ENCODE measurements at regions not wholly inside any gene's neighbourhood (a gene's known extent, or its start where the extent isn't known, plus 50 kb on each side); places are given as distances from the start of the nearest gene placed in this dataset.

- ATAC-seq, result no peak
These were observed 315.7 kb downstream of the TMEM121 start for GRCh38 chr14:105842105-105842504.

More at GRCh38 chr14:105842105-105842504, 315.7 kb downstream of the TMEM121 start:
- no peak for TF ChIP-seq CREB1 (CRISPR knock-in tag; IDR thresholded peaks at IDR 0.05; ENCODE audit: low read depth)
- no peak for TF ChIP-seq CTCF (conservative IDR thresholded peaks at IDR 0.05; ENCODE audit: low read depth in 2 of 2)
- TF ChIP-seq REST (IDR thresholded peaks at IDR 0.05; ENCODE audit: unreplicated experiment), result no peak
- TF ChIP-seq EZH2phosphoT487 (IDR thresholded peaks at IDR 0.05; ENCODE audit: unreplicated experiment), result no peak
- no peak for TF ChIP-seq ETS1 (IDR thresholded peaks at IDR 0.05)
- peaks cover 85% of the 10 kb centered on the region for H3K9me3 Mint-ChIP-seq
- no peak overlapping the region for H3K4me2 ChIP-seq
- no peak overlapping the region for H2AFZ ChIP-seq
- H3K27ac ChIP-seq (ENCODE audit: low read depth), result no peak overlapping the region
- DNase-seq (ENCODE audit: low spot score), result no peak
- no peaks in the 10 kb centered on the region for H3K4me1 Mint-ChIP-seq
- no peak overlapping the region for H3K4me3 ChIP-seq
- H3F3A ChIP-seq (replicated peaks; ENCODE audit: low read depth), result no peaks in the 10 kb centered on the region
- H3K27ac Mint-ChIP-seq, result no peak overlapping the region
- no peaks in the 10 kb centered on the region for H3K4me1 ChIP-seq (ENCODE audit: insufficient read depth)
- no peaks in the 10 kb centered on the region for H3K9me2 ChIP-seq (ENCODE audit: insufficient read depth)
- H3K36me3 ChIP-seq (ENCODE audit: insufficient read depth), result no peaks in the 10 kb centered on the region
- peaks cover 32% of the 10 kb centered on the region for H3K36me3 Mint-ChIP-seq (ENCODE audit: low read depth)
- no peaks in the 10 kb centered on the region for H3K79me2 ChIP-seq (replicated peaks; ENCODE audit: insufficient read depth)
- no peaks in the 10 kb centered on the region for H4K20me1 ChIP-seq (replicated peaks; ENCODE audit: insufficient read depth)
- no peaks in the 10 kb centered on the region for H3K27me3 ChIP-seq (ENCODE audit: insufficient read depth)
- no peak overlapping the region for H3K4me3 Mint-ChIP-seq
- peaks cover 20% of the 10 kb centered on the region for H3K27me3 Mint-ChIP-seq (ENCODE audit: insufficient read depth, low read depth, poor library complexity)
